ENCODE measurements at regions not wholly inside any gene's neighbourhood (a gene's known extent, or its start where the extent isn't known, plus 50 kb on each side); places are given as distances from the start of the nearest gene placed in this dataset.
"Not testable (repeated sequence)": the region's sequence is repeated elsewhere in the genome, so short reads cannot be mapped to it uniquely, and the experiment has no call there.

GRCh38 chr7:10593080-10593479, 380.6 kb upstream of the PHF14 start:
- DNase-seq (ENCODE audit: low read depth): no peak

DNA sequence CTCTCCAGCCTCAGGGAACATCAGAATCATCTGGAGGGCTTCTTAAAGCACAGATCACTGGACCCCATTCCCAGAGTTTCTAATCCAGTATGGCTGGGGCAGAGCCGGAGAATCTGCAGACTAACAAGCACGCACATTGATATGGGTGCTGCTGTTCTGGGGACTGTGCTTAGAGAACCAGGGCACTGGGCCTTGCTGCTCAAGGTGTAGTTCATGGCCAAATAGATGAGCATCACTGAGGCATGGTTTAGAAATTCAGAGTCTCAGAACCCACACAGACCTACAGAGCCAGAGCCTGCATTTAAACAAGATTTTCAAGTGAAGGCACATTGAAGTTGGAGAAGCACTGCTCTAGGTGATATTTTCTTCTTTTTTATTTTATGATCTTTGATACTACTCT, 376.8 kb upstream of the PHF14 start:
- no peak for DNase-seq (ENCODE audit: low read depth)

DNA sequence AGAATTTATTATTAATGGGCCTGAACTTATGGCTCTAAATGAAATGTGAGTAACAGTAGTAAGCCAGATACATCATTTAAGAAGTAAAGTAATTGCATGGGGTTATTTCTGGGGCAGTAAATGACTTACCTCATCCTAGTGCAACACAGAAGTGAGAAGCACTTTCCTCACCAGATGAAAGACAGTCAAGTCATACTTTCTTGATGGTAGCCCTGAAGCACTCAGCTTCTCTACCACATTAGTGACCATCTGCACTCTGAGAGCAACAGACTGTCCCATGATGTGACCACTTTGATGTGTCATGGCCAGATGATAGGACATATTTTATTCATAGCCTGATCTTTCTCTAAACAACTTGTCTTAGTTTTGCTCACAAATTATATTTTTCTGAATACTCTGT, 369.5 kb upstream of the PHF14 start:
- DNase-seq (ENCODE audit: low read depth): no peak

GRCh38 chr7:10612950-10613349, 360.7 kb upstream of the PHF14 start:
- no peak for DNase-seq (ENCODE audit: low read depth)

- DNase-seq (ENCODE audit: low read depth): no peak
Observed at GRCh38 chr7:10618953-10619352, 354.7 kb upstream of the PHF14 start.

DNA sequence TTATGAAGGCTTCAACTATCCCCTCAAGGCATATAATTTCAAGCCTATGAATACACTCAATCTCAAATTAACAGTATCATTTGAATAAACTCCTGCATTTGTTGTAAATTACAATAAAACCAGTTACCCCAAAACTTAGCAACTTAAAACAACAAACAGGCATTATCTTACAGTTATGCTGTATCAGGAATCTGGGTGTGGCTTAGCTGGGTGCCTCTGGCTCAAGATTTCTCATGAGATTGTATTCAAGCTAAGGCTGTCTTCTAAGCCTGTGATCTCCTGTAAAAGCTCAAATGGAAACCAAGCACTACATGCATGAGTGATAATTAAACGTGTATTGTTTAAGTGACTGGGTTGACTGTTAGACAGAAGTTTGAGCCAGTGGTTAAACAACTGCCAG, 341.0 kb upstream of the PHF14 start:
- DNase-seq (ENCODE audit: low read depth): no peak

- DNase-seq (ENCODE audit: low read depth): no peak
Observed at GRCh38 chr7:10634239-10634638, 339.4 kb upstream of the PHF14 start.

DNA sequence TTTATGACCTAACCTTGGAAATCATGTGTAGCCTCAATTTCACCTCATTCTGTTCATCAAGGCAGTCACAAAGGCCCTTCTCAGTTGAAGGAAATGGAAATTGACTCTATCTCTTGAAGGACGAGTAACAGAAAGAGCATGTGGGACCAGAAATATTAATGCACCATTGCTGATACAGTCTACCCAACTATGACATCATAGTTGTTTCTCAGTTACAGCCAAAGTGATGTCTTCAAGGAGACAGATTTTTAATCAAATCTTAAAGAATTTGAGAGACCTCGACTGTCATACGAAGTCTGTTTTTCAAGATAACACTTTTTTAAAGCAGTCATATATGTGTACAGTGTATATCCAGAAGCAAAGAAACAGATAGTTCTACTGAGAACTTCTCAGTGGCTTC, 335.7 kb upstream of the PHF14 start:
- no peak for DNase-seq (ENCODE audit: low read depth)

DNA sequence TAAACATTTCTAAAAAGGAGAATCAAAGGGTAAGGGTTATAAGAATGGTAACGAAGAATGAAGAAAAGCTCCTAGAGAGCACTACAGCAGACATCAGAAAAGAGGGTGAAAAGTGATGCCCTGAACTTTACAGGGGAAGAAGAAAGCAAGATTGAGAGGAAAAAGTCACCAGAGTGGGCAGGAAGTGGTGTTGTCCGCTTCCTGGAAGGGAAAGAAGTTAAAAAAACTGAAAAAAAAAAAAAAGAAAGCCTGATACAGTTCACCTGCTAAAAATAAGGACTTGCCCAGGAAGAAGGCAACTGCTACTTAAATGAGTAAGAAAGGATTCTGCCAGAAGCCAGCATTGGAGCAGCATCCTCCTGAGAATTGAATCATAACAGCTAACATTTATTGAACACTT, 330.1 kb upstream of the PHF14 start:
- no peak for DNase-seq (ENCODE audit: low read depth)

DNA sequence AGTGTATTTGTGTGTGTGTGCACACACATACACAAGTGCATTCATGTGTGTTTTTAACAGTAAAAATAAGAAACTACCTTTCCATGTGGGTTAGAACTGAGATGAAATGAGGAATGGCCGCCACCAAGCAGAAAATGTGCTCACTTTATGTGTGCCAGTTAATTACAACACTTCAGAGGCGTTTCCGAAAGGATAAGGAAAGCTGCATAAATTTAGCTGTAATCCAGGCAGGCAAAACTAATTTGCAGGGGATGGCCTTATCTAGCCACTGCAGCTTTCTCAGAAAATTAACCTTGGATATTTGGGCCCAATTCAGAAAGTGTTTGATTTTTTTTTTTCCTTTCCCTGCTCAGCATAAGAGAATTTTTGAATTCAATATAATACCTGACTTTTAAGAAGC, 328.8 kb upstream of the PHF14 start:
- DNase-seq (ENCODE audit: low read depth): no peak

- no peak for DNase-seq (ENCODE audit: low read depth)
Observed at GRCh38 chr7:10646194-10646593, 327.5 kb upstream of the PHF14 start.

DNA sequence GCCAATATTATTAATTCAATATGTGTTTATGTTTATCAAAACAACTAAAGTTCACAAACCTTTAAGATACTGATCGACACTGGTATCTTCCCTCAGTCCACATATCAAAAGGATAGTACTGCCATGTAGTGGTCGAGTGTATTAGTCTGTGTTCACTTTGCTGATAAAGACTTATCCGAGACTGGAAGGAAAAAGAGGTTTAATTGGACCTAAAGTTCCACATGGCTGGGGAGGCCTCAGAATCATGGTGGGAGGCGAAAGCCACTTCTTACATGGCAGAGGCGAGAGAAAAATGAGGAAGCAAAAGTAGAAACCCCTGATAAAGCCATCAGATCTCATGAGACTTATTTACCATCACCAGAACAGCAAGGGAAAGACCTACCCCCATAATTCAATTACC, 325.4 kb upstream of the PHF14 start:
- no peak for DNase-seq (ENCODE audit: low read depth)

GRCh38 chr7:10649120-10649519, 324.6 kb upstream of the PHF14 start:
- DNase-seq (ENCODE audit: low read depth): not testable (repeated sequence)

- no peak for DNase-seq (ENCODE audit: low read depth)
Observed at GRCh38 chr7:10655031-10655430, 318.6 kb upstream of the PHF14 start.

GRCh38 chr7:10657201-10657600, 316.5 kb upstream of the PHF14 start:
- no peak for DNase-seq (ENCODE audit: low read depth)

DNA sequence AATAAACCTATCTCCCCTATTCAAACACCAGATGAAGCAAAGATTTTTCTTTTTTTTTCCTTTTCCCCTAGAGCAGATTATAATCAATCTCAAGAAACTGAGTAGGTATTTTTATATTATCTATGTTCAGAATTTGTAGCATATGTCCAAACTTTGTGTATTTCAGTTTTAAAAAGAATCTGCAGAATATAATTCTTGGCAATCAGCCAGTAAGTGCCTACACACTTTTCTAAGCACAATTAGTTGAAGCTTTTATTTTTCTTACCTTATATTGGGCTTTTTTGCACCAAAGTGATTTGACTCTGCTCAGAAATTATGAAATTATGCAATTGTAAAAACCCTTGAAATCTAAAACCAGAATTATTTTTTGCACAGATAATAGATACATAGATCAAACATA, 315.8 kb upstream of the PHF14 start:
- DNase-seq (ENCODE audit: low read depth): no peak

- no peak for DNase-seq (ENCODE audit: low read depth)
Observed at GRCh38 chr7:10662491-10662890, 311.2 kb upstream of the PHF14 start.

DNA sequence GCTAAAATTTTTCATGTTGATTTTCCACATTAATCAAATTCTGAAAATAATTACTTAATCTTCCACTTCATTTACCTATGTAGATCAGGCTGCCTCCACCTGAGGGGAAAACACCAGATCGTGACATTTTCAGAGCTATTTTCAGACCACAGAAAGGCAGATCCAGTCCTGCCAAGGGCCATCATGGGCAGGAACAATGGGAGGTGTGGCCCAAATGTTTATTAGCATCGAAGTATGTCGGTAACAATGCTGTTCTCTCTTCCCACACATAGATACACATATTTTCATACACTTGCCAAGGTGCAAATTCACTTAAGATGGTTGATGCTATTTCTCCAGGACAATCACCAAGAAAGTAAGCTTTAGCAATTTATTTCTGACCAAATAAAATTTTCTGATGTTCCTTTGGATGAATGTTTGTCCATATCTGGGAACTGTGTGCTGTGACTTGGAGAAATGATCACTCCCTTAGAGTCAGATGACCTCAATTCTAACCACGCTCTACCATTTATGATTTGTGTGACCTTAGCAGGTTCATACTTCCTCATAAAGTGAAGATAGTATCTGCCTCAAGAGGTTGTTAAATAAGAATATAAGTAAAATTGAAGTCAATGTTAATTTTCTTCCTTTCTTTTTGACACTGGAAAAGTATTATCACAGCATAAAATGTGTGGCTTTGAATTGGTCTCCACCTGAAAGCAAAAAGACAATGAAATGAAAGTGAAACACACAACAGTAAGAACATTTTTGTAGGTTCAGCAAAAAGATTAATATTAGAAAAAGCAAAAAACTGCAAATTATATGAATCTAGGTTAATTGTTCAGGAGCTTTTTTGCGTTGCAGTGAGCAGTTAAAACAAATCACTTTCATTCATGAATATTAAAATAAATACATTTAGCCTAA, 310.4 kb upstream of the PHF14 start:
- DNase-seq (ENCODE audit: low read depth): no peak

DNA sequence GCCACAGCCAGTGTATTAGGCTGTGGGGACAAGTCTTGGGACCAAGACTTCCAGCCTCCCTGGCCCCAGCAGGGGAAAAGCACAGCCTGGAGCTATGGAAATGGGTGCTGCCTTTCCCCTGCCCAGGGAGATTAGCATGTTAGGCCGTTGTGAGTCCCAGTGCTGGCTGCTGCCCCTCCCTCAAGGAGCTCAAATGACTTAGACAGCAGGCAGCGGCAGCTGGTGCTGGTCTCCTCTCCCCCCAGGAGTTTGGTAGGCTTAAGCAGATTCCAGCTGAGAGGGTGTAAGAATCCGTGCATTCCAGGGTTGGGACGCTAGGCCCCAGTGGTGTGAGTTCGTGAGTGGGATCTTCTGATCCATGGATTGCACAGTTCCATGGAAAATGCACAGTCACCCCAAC, 301.5 kb upstream of the PHF14 start:
- no peak for DNase-seq (ENCODE audit: low read depth)

GRCh38 chr7:10677211-10677610, 296.5 kb upstream of the PHF14 start:
- no peak for DNase-seq (ENCODE audit: low read depth)

GRCh38 chr7:10677668-10678232, 295.9 kb upstream of the PHF14 start:
- DNase-seq (ENCODE audit: low read depth): no peak

- no peak for DNase-seq (ENCODE audit: low read depth)
Observed at GRCh38 chr7:10684606-10685005, 289.1 kb upstream of the PHF14 start.

DNA sequence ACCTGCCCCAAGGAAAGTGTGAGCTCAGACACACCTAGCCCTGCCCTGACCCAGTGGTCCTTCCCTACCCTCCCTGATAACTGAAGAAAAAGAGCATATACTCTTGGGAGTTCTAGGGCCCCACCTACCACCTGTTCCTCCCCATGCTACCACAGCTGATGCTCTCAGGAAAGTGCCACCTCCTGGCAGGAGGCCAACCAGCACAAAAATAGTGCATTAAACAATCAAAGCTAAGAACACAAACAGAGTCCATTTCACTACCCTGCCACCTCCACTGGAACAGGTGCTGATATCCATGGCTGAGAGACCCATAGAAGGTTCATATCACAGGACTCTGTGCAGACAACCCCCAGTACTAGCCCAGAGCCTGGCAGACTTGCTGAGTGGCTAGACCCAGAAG, 288.6 kb upstream of the PHF14 start:
- no peak for DNase-seq (ENCODE audit: low read depth)

DNA sequence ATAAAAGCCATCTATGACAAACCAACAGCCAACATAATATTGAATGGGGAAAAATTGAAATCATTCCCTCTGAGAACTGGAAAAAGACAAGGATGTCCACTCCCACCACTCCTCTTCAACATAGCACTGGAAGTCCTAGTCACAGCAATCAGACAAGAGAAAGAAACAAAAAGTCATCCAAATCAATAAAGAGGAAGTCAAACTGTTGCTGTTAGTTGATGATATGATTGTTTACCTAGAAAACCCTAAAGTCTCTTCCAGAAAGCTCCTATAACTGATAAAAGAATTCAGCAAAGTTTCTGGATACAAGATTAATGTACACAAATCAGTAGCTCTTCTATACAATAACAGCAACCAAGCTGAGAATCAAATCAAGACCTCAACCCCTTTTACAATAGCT, 285.1 kb upstream of the PHF14 start:
- DNase-seq (ENCODE audit: low read depth): no peak

Data from HS-5 (cell line).